ENCODE measurements at regions not wholly inside any gene's neighbourhood (a gene's known extent, or its start where the extent isn't known, plus 50 kb on each side); places are given as distances from the start of the nearest gene placed in this dataset.

GRCh38 chr3:168416446-168416845 lies 320.7 kb upstream of the GOLIM4 start (continued):
- TF ChIP-seq AFF4 (CRISPR knock-in tag; IDR thresholded peaks at IDR 0.05; ENCODE audit: borderline replicate concordance) = no peak
- TF ChIP-seq CREM (CRISPR knock-in tag; IDR thresholded peaks at IDR 0.05) = no peak
- no peak for TF ChIP-seq SOX15 (CRISPR knock-in tag; IDR thresholded peaks at IDR 0.05)
- TF ChIP-seq ZNF232 (CRISPR knock-in tag; IDR thresholded peaks at IDR 0.05) = no peak
- TF ChIP-seq ZNF532 (CRISPR knock-in tag; IDR thresholded peaks at IDR 0.05; ENCODE audit: borderline replicate concordance) = no peak
- TF ChIP-seq MXD4 (CRISPR knock-in tag; IDR thresholded peaks at IDR 0.05; ENCODE audit: borderline replicate concordance) = no peak
- TF ChIP-seq ELF4 (CRISPR knock-in tag; IDR thresholded peaks at IDR 0.05; ENCODE audit: low read depth) = no peak
- TF ChIP-seq ZNF121 (CRISPR knock-in tag; IDR thresholded peaks at IDR 0.05) = no peak
- no peak for TF ChIP-seq GTF2I (CRISPR knock-in tag; conservative IDR thresholded peaks at IDR 0.05)
- TF ChIP-seq ATF2 (CRISPR knock-in tag; IDR thresholded peaks at IDR 0.05; ENCODE audit: borderline replicate concordance, low read depth) = no peak
- no peak for TF ChIP-seq ZMAT4 (CRISPR knock-in tag; IDR thresholded peaks at IDR 0.05)
- TF ChIP-seq FOXJ3 (CRISPR knock-in tag; IDR thresholded peaks at IDR 0.05; ENCODE audit: borderline replicate concordance) = no peak
- TF ChIP-seq ATF6 (CRISPR knock-in tag; IDR thresholded peaks at IDR 0.05) = no peak
- TF ChIP-seq ESRRA (CRISPR knock-in tag; IDR thresholded peaks at IDR 0.05; ENCODE audit: borderline replicate concordance) = no peak

GRCh38 chr3:168414149-168414548 lies 318.4 kb upstream of the GOLIM4 start:
- POLR2A ChIA-PET = no interaction called here
- Mint-ChIP-seq H3K4me1 (peaks cover 28% of the 10 kb centered on the region), H3K27me3 (ENCODE audit: low read depth) (no peaks in the 10 kb centered on the region), H3K36me3 (no peaks in the 10 kb centered on the region), H3K27ac (no peak overlapping the region), H3K9me3 (no peaks in the 10 kb centered on the region), H3K4me3 (no peak overlapping the region)
- no peak for DNase-seq (ENCODE audit: low spot score)
- CTCF ChIA-PET = interaction anchor here (0.7 kb wide), 1 partner anchor 454 kb away, joined by 4 read pairs; no protein-coding TSS in a partner anchor
- no peak for TF ChIP-seq GABPB1 (CRISPR knock-in tag; IDR thresholded peaks at IDR 0.05)
- TF ChIP-seq ATF6 (CRISPR knock-in tag; IDR thresholded peaks at IDR 0.05) = no peak
- TF ChIP-seq ZBTB21 (CRISPR knock-in tag; IDR thresholded peaks at IDR 0.05; ENCODE audit: borderline replicate concordance) = no peak
- no peak for TF ChIP-seq NFATC4 (CRISPR knock-in tag; IDR thresholded peaks at IDR 0.05)
- ATAC-seq = no peak
